ENCODE measurements at regions not wholly inside any gene's neighbourhood (a gene's known extent, or its start where the extent isn't known, plus 50 kb on each side); places are given as distances from the start of the nearest gene placed in this dataset.

DNA sequence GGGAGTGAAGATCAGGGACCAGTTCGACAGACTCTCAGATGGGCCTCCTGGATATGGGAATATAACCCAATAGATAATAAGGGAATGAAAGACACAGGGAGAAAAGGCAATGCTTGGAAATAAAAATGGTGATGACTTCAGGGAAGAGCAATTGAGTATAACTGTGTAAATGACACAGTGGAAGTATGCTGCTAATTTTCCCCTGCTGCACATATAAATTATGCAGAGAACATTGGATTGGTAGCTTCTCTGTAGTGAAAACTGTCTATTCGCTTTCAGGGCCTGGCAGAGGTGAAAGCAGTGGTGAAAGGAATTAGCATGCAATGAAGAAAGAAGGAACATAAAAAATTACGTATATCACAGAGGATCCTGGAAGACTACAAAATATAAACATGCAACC is 398.2 kb upstream of the CDH2 start:
- DNase-seq = no peak
- no peaks in the 10 kb centered on the region for H3K36me3 ChIP-seq
- TF ChIP-seq, protein P1, sequence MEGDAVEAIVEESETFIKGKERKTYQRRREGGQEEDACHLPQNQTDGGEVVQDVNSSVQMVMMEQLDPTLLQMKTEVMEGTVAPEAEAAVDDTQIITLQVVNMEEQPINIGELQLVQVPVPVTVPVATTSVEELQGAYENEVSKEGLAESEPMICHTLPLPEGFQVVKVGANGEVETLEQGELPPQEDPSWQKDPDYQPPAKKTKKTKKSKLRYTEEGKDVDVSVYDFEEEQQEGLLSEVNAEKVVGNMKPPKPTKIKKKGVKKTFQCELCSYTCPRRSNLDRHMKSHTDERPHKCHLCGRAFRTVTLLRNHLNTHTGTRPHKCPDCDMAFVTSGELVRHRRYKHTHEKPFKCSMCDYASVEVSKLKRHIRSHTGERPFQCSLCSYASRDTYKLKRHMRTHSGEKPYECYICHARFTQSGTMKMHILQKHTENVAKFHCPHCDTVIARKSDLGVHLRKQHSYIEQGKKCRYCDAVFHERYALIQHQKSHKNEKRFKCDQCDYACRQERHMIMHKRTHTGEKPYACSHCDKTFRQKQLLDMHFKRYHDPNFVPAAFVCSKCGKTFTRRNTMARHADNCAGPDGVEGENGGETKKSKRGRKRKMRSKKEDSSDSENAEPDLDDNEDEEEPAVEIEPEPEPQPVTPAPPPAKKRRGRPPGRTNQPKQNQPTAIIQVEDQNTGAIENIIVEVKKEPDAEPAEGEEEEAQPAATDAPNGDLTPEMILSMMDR (IDR thresholded peaks at IDR 0.05; ENCODE audit: borderline replicate concordance) = no peak
- no peak overlapping the region for H3K27ac ChIP-seq (replicated peaks)
- no peak overlapping the region for H3K4me3 ChIP-seq
- H3K27me3 ChIP-seq (ENCODE audit: low read depth) = no peaks in the 10 kb centered on the region
- intact Hi-C loops (cut with micrococcal nuclease) = no loop called here
- no peaks in the 10 kb centered on the region for H3K9me3 ChIP-seq (replicated peaks)
- H3K4me1 ChIP-seq = no peaks in the 10 kb centered on the region

DNA sequence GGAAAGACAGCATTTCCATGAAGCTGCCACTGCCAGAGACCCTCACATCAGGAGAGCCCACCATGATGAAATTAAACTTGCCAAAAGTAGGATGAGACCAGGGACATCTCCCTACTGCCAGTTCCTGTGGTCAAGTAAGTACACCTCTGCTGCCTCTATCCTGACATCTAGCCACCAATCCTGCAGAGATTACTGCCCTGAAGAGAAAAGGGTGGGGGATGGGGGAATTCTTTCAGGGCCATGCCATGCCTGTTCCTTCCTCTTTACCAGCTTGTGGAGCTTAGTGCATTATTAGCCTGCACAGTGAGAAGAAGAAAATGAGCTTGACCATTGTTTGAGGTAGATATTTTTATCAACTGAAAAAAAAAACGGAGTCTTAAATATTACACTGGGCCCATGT is 397.2 kb upstream of the CDH2 start:
- Histone ChIP-seq H3K9me3 (replicated peaks) (no peaks in the 10 kb centered on the region), H3K4me1 (no peaks in the 10 kb centered on the region), H3K27me3 (ENCODE audit: low read depth) (no peaks in the 10 kb centered on the region), H3K27ac (replicated peaks) (no peak overlapping the region), H3K36me3 (no peaks in the 10 kb centered on the region), H3K4me3 (no peak overlapping the region)
- intact Hi-C loops (cut with micrococcal nuclease) = no loop called here
- TF ChIP-seq, protein P1 (IDR thresholded peaks at IDR 0.05; ENCODE audit: borderline replicate concordance) = no peak
- DNase-seq = no peak

DNA sequence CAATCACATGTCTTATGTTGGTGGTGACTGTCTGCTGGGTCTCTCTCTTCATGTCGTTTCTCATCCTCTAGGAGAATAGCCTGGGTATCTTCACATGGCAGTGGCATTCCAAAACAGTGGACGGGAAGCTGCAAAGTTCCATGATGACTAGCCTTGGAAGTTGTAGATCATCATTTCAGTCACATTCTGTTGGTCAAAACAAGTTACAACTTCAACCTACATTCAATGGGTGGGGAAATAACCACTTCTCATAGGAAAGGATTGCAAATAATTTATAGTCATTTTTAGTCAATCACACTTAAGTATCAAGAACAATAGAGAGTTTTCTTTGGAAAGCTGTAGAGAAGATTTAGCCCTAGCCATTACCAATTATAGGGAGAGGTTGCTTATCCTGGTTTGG is 395.0 kb upstream of the CDH2 start:
- Histone ChIP-seq H3K36me3 (no peaks in the 10 kb centered on the region), H3K4me3 (no peak overlapping the region), H3K27ac (replicated peaks) (no peak overlapping the region), H3K27me3 (ENCODE audit: low read depth) (no peaks in the 10 kb centered on the region), H3K4me1 (no peaks in the 10 kb centered on the region), H3K9me3 (replicated peaks) (no peaks in the 10 kb centered on the region)
- intact Hi-C loops (cut with micrococcal nuclease) = no loop called here
- TF ChIP-seq, protein P1 (IDR thresholded peaks at IDR 0.05; ENCODE audit: borderline replicate concordance) = no peak
- no peak for DNase-seq

DNA sequence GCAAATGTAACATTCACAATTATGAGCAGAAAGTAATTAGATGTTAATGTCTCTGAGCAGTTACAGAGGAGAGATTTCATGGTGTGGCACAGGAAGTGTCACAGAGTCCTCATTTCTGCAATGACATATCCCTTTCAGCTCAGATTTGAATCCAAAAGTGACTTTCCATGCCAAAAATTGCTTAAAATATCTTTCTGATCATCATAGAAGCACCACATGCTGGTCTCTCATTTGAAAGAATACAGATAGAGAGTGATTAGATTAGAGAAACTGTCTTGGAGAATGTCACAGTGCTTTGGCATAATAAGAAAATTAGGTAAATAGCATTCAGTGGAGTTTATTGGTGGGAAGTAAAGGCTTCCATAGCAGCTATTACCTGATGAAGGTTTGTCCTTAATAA is 383.4 kb upstream of the CDH2 start:
- Histone ChIP-seq H3K4me3 (no peak overlapping the region), H3K9me3 (replicated peaks) (peaks cover 7% of the 10 kb centered on the region), H3K27me3 (ENCODE audit: low read depth) (no peaks in the 10 kb centered on the region), H3K36me3 (no peaks in the 10 kb centered on the region), H3K27ac (replicated peaks) (no peak overlapping the region), H3K4me1 (no peaks in the 10 kb centered on the region)
- intact Hi-C loops (cut with micrococcal nuclease) = no loop called here
- DNase-seq = no peak
- TF ChIP-seq, protein P1 (IDR thresholded peaks at IDR 0.05; ENCODE audit: borderline replicate concordance) = no peak

DNA sequence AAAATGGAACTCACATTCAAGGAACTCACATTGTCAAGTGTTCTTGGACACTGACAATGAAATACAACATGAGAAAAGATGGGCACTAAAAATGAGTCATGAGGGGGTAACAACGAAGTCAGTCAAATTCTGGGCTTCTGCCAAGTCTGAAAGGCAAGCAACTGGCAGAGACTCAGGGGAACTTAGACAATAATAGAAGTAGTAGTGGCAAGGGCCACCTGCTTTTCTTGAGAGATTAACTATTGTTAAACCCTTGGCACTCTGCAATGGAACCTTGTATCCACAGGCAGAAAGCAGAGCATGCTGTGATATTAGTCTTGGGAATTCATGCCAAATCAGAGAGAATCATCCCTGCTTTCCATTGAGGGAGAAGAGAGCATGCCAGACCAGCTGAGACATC is 382.6 kb upstream of the CDH2 start:
- intact Hi-C loops (cut with micrococcal nuclease) = no loop called here
- Histone ChIP-seq H3K27me3 (ENCODE audit: low read depth) (no peaks in the 10 kb centered on the region), H3K9me3 (replicated peaks) (peaks cover 7% of the 10 kb centered on the region), H3K27ac (replicated peaks) (no peak overlapping the region), H3K4me3 (no peak overlapping the region), H3K36me3 (no peaks in the 10 kb centered on the region), H3K4me1 (no peaks in the 10 kb centered on the region)
- TF ChIP-seq, protein P1 (IDR thresholded peaks at IDR 0.05; ENCODE audit: borderline replicate concordance) = no peak
- DNase-seq = no peak

DNA sequence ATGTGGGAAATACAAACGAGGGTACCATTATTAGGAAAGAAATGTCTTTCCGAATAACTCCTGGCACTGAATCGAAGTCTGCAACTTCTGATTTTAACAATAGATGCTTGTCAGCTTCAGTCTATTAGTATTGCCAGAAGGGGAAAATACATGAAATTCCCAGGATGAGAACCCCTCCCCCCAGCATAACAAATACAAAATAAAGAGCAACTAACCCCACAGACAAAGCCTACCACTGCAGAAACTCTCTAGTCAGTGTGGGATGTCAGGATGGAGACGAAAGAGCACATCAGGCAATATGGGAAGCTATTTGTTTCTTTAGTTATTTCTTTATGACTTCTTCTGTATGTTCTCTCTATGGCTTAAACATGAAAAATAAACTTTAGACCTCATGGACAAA is 365.0 kb upstream of the CDH2 start:
- Histone ChIP-seq H3K4me1 (peaks cover 3% of the 10 kb centered on the region), H3K27ac (replicated peaks) (peak overlapping the region; percentile 48), H3K36me3 (no peaks in the 10 kb centered on the region), H3K27me3 (ENCODE audit: low read depth) (no peaks in the 10 kb centered on the region), H3K9me3 (replicated peaks) (no peaks in the 10 kb centered on the region), H3K4me3 (no peak overlapping the region)
- intact Hi-C loops (cut with micrococcal nuclease) = no loop called here
- TF ChIP-seq, protein P1 (IDR thresholded peaks at IDR 0.05; ENCODE audit: borderline replicate concordance) = no peak
- DNase-seq = no peak
